ENCODE measurements at regions not wholly inside any gene's neighbourhood (a gene's known extent, or its start where the extent isn't known, plus 50 kb on each side); places are given as distances from the start of the nearest gene placed in this dataset.

DNA sequence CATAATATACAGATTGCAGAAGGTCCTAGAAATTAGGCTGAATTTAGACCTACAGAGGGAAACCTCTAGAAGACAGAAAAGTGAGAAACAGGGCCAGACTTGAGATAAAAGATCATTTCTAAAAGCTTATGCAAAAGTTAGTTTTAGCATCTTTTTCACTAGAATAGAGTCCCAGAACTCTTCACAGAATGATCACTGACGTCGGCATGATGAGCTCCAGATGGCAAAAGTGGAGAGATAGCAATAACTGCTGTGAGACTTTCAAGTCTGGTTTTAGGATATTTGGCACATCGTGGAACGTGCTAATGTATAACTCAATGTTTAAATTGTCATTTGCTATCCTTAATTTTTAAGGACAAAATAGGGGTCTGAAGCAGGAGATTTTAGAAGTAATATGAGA, 1050.7 kb upstream of the CELF4 start:
- DNase-seq (ENCODE audit: low read depth) = no peak
- Mint-ChIP-seq H3K4me3 (ENCODE audit: unreplicated experiment) (no peak overlapping the region), H3K36me3 (ENCODE audit: low read depth, unreplicated experiment) (no peaks in the 10 kb centered on the region), H3K27me3 (ENCODE audit: low read depth, unreplicated experiment) (no peaks in the 10 kb centered on the region), H3K27ac (ENCODE audit: unreplicated experiment) (no peak overlapping the region), H3K4me1 (ENCODE audit: low read depth, unreplicated experiment) (no peaks in the 10 kb centered on the region), H3K9me3 (ENCODE audit: unreplicated experiment) (no peaks in the 10 kb centered on the region)
- H2AFZ ChIP-seq (ENCODE audit: low read depth, low read length) = no peak overlapping the region
- no peak for FAIRE-seq
- H4K20me1 ChIP-seq (ENCODE audit: insufficient read depth, low read length) = no peaks in the 10 kb centered on the region
- no peak overlapping the region for H3K4me2 ChIP-seq (ENCODE audit: low read length)
- H3K4me3 ChIP-seq (ENCODE audit: insufficient read depth, low read depth, low read length) = no peak overlapping the region
- H3K4me1 ChIP-seq (ENCODE audit: insufficient read depth, low read length) = no peaks in the 10 kb centered on the region
- TF ChIP-seq, protein P1, sequence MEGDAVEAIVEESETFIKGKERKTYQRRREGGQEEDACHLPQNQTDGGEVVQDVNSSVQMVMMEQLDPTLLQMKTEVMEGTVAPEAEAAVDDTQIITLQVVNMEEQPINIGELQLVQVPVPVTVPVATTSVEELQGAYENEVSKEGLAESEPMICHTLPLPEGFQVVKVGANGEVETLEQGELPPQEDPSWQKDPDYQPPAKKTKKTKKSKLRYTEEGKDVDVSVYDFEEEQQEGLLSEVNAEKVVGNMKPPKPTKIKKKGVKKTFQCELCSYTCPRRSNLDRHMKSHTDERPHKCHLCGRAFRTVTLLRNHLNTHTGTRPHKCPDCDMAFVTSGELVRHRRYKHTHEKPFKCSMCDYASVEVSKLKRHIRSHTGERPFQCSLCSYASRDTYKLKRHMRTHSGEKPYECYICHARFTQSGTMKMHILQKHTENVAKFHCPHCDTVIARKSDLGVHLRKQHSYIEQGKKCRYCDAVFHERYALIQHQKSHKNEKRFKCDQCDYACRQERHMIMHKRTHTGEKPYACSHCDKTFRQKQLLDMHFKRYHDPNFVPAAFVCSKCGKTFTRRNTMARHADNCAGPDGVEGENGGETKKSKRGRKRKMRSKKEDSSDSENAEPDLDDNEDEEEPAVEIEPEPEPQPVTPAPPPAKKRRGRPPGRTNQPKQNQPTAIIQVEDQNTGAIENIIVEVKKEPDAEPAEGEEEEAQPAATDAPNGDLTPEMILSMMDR (IDR thresholded peaks at IDR 0.05; ENCODE audit: insufficient read depth, low read depth, low read length) = no peak
- no peak for TF ChIP-seq EZH2 (IDR thresholded peaks at IDR 0.05; ENCODE audit: insufficient read depth, low read length)
- no peak overlapping the region for H3K9ac ChIP-seq (ENCODE audit: low read length)
- no peaks in the 10 kb centered on the region for H3K27me3 ChIP-seq (ENCODE audit: insufficient read depth, low read length)
- no peaks in the 10 kb centered on the region for H3K79me2 ChIP-seq (ENCODE audit: insufficient read depth, low read length)
- no peaks in the 10 kb centered on the region for H3K9me3 ChIP-seq (ENCODE audit: insufficient read depth, low read depth, low read length)
- no peaks in the 10 kb centered on the region for H3K36me3 ChIP-seq (ENCODE audit: insufficient read depth, low read length)
- H3K27ac ChIP-seq (ENCODE audit: low read depth, low read length) = no peak overlapping the region

DNA sequence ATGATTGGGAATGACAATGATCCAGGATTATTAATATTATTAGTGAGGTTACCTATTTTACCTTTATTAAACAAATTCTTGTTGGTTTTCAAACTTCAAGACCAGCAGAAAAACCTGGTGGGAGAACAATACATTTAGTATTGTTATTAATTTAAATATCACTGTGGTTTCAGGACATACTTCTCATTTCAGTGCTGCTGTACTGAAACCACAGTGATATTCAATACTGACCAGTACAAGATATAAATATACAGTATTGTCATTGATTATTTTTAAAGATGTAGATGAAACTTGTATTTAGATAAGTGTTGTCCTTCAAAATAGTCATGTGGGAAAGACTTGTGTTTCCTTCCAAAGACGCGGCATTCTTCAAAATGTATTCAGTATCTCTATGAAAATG, 1047.3 kb upstream of the CELF4 start:
- Histone ChIP-seq H3K79me2 (ENCODE audit: insufficient read depth, low read length) (no peaks in the 10 kb centered on the region), H3K36me3 (ENCODE audit: insufficient read depth, low read length) (no peaks in the 10 kb centered on the region), H4K20me1 (ENCODE audit: insufficient read depth, low read length) (no peaks in the 10 kb centered on the region), H3K4me3 (ENCODE audit: insufficient read depth, low read depth, low read length) (no peak overlapping the region), H2AFZ (ENCODE audit: low read depth, low read length) (no peak overlapping the region), H3K27me3 (ENCODE audit: insufficient read depth, low read length) (no peaks in the 10 kb centered on the region), H3K4me2 (ENCODE audit: low read length) (no peak overlapping the region), H3K4me1 (ENCODE audit: insufficient read depth, low read length) (no peaks in the 10 kb centered on the region), H3K27ac (ENCODE audit: low read depth, low read length) (no peak overlapping the region), H3K9ac (ENCODE audit: low read length) (no peak overlapping the region), H3K9me3 (ENCODE audit: insufficient read depth, low read depth, low read length) (no peaks in the 10 kb centered on the region)
- TF ChIP-seq, protein P1 (IDR thresholded peaks at IDR 0.05; ENCODE audit: insufficient read depth, low read depth, low read length) = no peak
- no peak for TF ChIP-seq EZH2 (IDR thresholded peaks at IDR 0.05; ENCODE audit: insufficient read depth, low read length)
- H3K27me3 Mint-ChIP-seq (ENCODE audit: low read depth, unreplicated experiment) = no peaks in the 10 kb centered on the region
- H3K4me1 Mint-ChIP-seq (ENCODE audit: low read depth, unreplicated experiment) = no peaks in the 10 kb centered on the region
- H3K4me3 Mint-ChIP-seq (ENCODE audit: unreplicated experiment) = no peak overlapping the region
- no peak overlapping the region for H3K27ac Mint-ChIP-seq (ENCODE audit: unreplicated experiment)
- no peak for FAIRE-seq
- no peaks in the 10 kb centered on the region for H3K9me3 Mint-ChIP-seq (ENCODE audit: unreplicated experiment)
- no peaks in the 10 kb centered on the region for H3K36me3 Mint-ChIP-seq (ENCODE audit: low read depth, unreplicated experiment)
- DNase-seq (ENCODE audit: low read depth) = no peak

DNA sequence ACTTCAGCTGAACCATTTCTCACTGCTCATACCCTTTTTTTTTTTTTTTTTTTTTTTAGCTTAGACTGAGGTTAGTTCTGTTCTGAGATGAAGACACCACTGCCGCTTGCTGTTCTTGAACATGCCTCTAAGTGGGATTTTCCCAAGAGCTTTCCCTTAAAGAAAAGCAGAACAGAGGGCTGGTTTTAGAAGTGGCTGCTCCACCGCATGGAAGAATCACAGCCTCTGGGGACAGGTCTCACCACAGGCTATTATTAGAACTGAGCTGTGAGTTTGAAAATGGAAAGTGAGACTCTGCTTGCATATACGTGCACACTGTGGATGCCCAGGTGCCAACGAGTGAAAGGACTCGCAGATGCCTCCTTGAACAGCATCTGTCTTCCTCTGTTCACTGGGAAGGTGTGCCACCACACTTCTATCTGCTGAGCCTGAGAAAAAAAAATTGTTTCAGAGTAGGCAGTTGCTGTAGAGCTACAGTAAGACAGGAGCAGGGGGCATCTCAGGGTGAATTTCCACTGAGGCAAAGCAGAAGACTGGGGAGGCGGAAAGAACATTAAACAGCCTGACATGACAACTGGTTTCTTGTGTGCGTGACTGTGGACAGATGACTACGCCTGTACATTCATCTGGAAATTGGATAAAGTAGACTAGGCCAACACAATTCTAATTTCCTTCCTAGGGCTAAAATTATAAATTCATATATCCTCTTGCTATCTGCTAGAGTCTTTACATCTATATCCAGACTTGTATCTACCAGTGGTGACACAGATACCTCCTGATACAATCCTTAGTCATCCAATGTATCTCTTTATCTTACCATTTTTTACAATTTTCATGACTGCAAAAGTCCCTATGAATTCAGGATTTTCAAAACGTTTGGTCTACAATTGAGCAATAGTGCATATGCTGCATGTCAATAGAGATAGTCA, 1045.7 kb upstream of the CELF4 start:
- Mint-ChIP-seq H3K9me3 (ENCODE audit: unreplicated experiment) (no peaks in the 10 kb centered on the region), H3K4me3 (ENCODE audit: unreplicated experiment) (no peak overlapping the region), H3K27me3 (ENCODE audit: low read depth, unreplicated experiment) (no peaks in the 10 kb centered on the region), H3K36me3 (ENCODE audit: low read depth, unreplicated experiment) (no peaks in the 10 kb centered on the region), H3K27ac (ENCODE audit: unreplicated experiment) (no peak overlapping the region), H3K4me1 (ENCODE audit: low read depth, unreplicated experiment) (no peaks in the 10 kb centered on the region)
- H3K27ac ChIP-seq (ENCODE audit: low read depth, low read length) = no peak overlapping the region
- DNase-seq (ENCODE audit: low read depth) (no peak), FAIRE-seq (no peak)
- H3K79me2 ChIP-seq (ENCODE audit: insufficient read depth, low read length) = no peaks in the 10 kb centered on the region
- no peak overlapping the region for H2AFZ ChIP-seq (ENCODE audit: low read depth, low read length)
- no peaks in the 10 kb centered on the region for H3K4me1 ChIP-seq (ENCODE audit: insufficient read depth, low read length)
- no peak for TF ChIP-seq EZH2 (IDR thresholded peaks at IDR 0.05; ENCODE audit: insufficient read depth, low read length)
- TF ChIP-seq, protein P1 (IDR thresholded peaks at IDR 0.05; ENCODE audit: insufficient read depth, low read depth, low read length) = no peak
- no peaks in the 10 kb centered on the region for H3K9me3 ChIP-seq (ENCODE audit: insufficient read depth, low read depth, low read length)
- H3K9ac ChIP-seq (ENCODE audit: low read length) = no peak overlapping the region
- H3K27me3 ChIP-seq (ENCODE audit: insufficient read depth, low read length) = no peaks in the 10 kb centered on the region
- no peak overlapping the region for H3K4me3 ChIP-seq (ENCODE audit: insufficient read depth, low read depth, low read length)
- no peak overlapping the region for H3K4me2 ChIP-seq (ENCODE audit: low read length)
- H4K20me1 ChIP-seq (ENCODE audit: insufficient read depth, low read length) = no peaks in the 10 kb centered on the region
- H3K36me3 ChIP-seq (ENCODE audit: insufficient read depth, low read length) = no peaks in the 10 kb centered on the region
